ENCODE measurements at regions not wholly inside any gene's neighbourhood (a gene's known extent, or its start where the extent isn't known, plus 50 kb on each side); places are given as distances from the start of the nearest gene placed in this dataset.
"Not testable (repeated sequence)": the region's sequence is repeated elsewhere in the genome, so short reads cannot be mapped to it uniquely, and the experiment has no call there.

DNA sequence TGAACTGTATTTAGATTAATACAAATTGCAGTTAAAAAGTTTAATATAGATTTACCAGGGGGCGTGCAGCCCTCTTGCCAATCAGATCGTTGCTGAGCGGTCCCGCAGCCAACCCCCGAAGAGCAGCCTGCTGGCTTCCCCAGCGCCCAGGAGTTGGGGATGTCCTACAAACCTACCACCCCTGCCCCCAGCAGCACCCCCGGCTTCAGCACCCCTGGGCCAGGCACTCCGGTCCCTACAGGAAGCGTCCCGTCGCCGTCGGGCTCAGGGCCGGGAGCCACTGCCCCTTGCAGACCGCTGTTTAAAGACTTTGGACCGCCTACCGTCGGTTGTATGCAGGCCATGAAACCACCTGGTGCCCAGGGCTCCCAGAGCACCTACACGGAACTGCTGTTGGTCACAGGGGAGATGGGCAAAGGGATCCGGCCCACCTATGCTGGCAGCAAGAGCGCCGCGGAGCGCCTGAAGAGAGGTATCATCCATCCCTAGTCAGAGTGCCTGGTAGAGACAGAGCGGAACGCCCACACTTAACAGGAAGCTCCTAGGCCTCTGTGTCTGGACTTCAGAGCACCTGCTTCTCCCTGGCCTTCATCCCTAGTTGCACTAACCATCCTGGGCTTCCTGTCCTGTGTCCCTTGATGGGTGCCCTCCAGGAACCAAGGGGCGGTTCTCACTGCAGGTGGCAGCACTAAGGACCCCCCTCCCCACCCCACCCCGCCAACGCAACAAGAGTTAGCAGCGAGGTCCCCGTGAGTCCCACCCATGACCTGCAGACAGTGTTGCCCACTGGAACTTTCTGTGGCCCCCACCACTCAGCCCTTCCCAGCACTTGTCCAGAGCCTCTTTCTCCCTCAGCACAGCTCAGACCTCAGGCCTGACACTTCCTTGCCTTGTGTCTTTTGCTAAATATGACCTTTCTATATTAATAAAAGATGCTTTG is 91.5 kb upstream of the ZNG1F start:
- H3K9me3 ChIP-seq (replicated peaks; ENCODE audit: control insufficient read depth, insufficient read depth, low read depth, low read length); H2AFZ ChIP-seq (ENCODE audit: low read depth, low read length); H3K79me2 ChIP-seq (ENCODE audit: control insufficient read depth, insufficient read depth, low read length); DNase-seq (ENCODE audit: extremely low read depth in 1 of 4, low spot score in 3 of 4); BruUV-seq (replicated peaks); intact Hi-C loops (cut with micrococcal nuclease); H4K20me1 ChIP-seq (replicated peaks; ENCODE audit: control insufficient read depth, insufficient read depth, low read length); CTCF ChIA-PET (ENCODE audit: low intra/inter-chr PET ratio); H3K27ac ChIP-seq (ENCODE audit: extremely low read depth, low read depth, low read length); H3K4me2 ChIP-seq (ENCODE audit: insufficient read depth, low read length); H3K9ac ChIP-seq (ENCODE audit: insufficient read depth in 1 of 2, low read depth in 2 of 2, low read length in 2 of 2); H3K4me1 ChIP-seq (replicated peaks in 1 of 2; ENCODE audit: control insufficient read depth in 2 of 2, insufficient read depth in 2 of 2, low read length in 2 of 2); POLR2A ChIA-PET; in situ Hi-C loops (cut with MboI); H3K4me3 ChIP-seq; H3K36me3 ChIP-seq (ENCODE audit: control insufficient read depth, insufficient read depth, low read length); H3K9me1 ChIP-seq (ENCODE audit: control insufficient read depth, insufficient read depth, low read length); FAIRE-seq; H3K27me3 ChIP-seq (ENCODE audit: control insufficient read depth in 2 of 2, insufficient read depth in 2 of 2, low read length in 2 of 2): not testable (repeated sequence)
- 13% methylated on average over 9 of the region's 31 CpGs for WGBS (ENCODE audit: insufficient coverage, low coverage, missing lambda C conversion rate)
- ATAC-seq: peak; percentile 84

DNA sequence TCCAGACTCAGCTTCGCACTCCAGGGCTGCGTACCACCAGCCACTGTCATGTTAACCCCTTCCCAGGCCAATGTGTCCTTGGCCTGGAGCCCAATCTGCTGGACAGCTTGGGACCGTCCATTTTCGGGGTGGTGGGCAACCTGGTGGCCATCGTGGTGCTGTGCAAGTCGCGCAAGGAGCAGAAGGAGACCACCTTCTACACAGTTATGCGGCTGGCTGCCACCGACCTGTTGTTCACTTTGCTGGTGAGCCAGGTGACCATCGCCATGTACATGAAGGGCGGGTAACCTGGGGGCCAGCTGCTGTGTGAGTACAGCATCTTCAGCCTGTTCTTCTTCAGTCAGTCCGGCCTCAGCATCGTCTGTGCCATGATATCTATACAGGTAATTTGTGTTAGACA is 90.3 kb upstream of the ZNG1F start:
- DNase-seq (ENCODE audit: extremely low read depth in 1 of 4, low spot score in 3 of 4); H3K27me3 ChIP-seq (ENCODE audit: control insufficient read depth in 2 of 2, insufficient read depth in 2 of 2, low read length in 2 of 2); BruUV-seq (replicated peaks); H3K9me3 ChIP-seq (replicated peaks; ENCODE audit: control insufficient read depth, insufficient read depth, low read depth, low read length); H3K36me3 ChIP-seq (ENCODE audit: control insufficient read depth, insufficient read depth, low read length); FAIRE-seq; H3K4me2 ChIP-seq (ENCODE audit: insufficient read depth, low read length); H3K9ac ChIP-seq (ENCODE audit: insufficient read depth in 1 of 2, low read depth in 2 of 2, low read length in 2 of 2); H3K4me3 ChIP-seq; CTCF ChIA-PET (ENCODE audit: low intra/inter-chr PET ratio); intact Hi-C loops (cut with micrococcal nuclease); H2AFZ ChIP-seq (ENCODE audit: low read depth, low read length); H3K27ac ChIP-seq (ENCODE audit: extremely low read depth, low read depth, low read length); H3K9me1 ChIP-seq (ENCODE audit: control insufficient read depth, insufficient read depth, low read length); in situ Hi-C loops (cut with MboI); POLR2A ChIA-PET; ATAC-seq; H4K20me1 ChIP-seq (replicated peaks; ENCODE audit: control insufficient read depth, insufficient read depth, low read length); H3K79me2 ChIP-seq (ENCODE audit: control insufficient read depth, insufficient read depth, low read length); H3K4me1 ChIP-seq (replicated peaks in 1 of 2; ENCODE audit: control insufficient read depth in 2 of 2, insufficient read depth in 2 of 2, low read length in 2 of 2): not testable (repeated sequence)
- 0% methylated on average over 1 of the region's 13 CpGs for WGBS (ENCODE audit: insufficient coverage, low coverage, missing lambda C conversion rate)

DNA sequence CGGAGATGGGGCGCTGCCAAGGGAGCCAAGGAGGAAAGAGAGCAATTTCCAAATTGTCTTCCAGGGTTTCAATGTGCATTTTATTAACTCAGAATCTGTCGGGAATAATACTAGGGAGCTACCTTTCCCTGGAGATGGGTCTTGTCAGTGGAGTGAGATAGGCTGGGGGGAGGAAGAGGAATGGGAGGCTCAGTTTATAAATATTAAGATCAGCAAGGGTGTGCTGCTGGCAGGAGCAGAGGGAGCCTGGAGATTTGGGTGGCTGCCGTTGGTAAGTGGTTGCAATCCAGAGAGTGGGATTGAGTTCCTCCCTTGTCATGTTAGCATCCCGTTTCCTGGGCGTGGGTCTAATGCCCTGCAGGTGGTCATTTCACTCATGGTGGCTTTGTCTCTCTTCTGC is 89.9 kb upstream of the ZNG1F start:
- H3K9me1 ChIP-seq (ENCODE audit: control insufficient read depth, insufficient read depth, low read length); ATAC-seq; H3K9ac ChIP-seq (ENCODE audit: insufficient read depth in 1 of 2, low read depth in 2 of 2, low read length in 2 of 2); BruUV-seq (replicated peaks); POLR2A ChIA-PET; H3K4me2 ChIP-seq (ENCODE audit: insufficient read depth, low read length); H3K27me3 ChIP-seq (ENCODE audit: control insufficient read depth in 2 of 2, insufficient read depth in 2 of 2, low read length in 2 of 2); H2AFZ ChIP-seq (ENCODE audit: low read depth, low read length); H4K20me1 ChIP-seq (replicated peaks; ENCODE audit: control insufficient read depth, insufficient read depth, low read length); in situ Hi-C loops (cut with MboI); H3K27ac ChIP-seq (ENCODE audit: extremely low read depth, low read depth, low read length); CTCF ChIA-PET (ENCODE audit: low intra/inter-chr PET ratio); H3K4me3 ChIP-seq; H3K36me3 ChIP-seq (ENCODE audit: control insufficient read depth, insufficient read depth, low read length); H3K79me2 ChIP-seq (ENCODE audit: control insufficient read depth, insufficient read depth, low read length); H3K9me3 ChIP-seq (replicated peaks; ENCODE audit: control insufficient read depth, insufficient read depth, low read depth, low read length); H3K4me1 ChIP-seq (replicated peaks in 1 of 2; ENCODE audit: control insufficient read depth in 2 of 2, insufficient read depth in 2 of 2, low read length in 2 of 2); intact Hi-C loops (cut with micrococcal nuclease); FAIRE-seq; DNase-seq (ENCODE audit: extremely low read depth in 1 of 4, low spot score in 3 of 4): not testable (repeated sequence)
- WGBS (ENCODE audit: insufficient coverage, low coverage, missing lambda C conversion rate): 23% methylated on average over 4 of the region's 6 CpGs
